ENCODE measurements at regions not wholly inside any gene's neighbourhood (a gene's known extent, or its start where the extent isn't known, plus 50 kb on each side); places are given as distances from the start of the nearest gene placed in this dataset.
"Not testable (repeated sequence)": the region's sequence is repeated elsewhere in the genome, so short reads cannot be mapped to it uniquely, and the experiment has no call there.

GRCh38 chr1:182251561-182251960, 140.0 kb downstream of the GLUL start:
- Histone ChIP-seq H3K9me3 (no peaks in the 10 kb centered on the region), H3K4me3 (no peak overlapping the region), H3K27me3 (no peaks in the 10 kb centered on the region), H3K27ac (no peak overlapping the region), H3K36me3 (no peaks in the 10 kb centered on the region), H3K4me1 (no peaks in the 10 kb centered on the region)
- ATAC-seq, result no peak
- WGBS, 2 donors (ENCODE audit: low coverage in 1 of 2), result 80 to 89% methylated on average over 1 of the region's 1 CpG
- TF ChIP-seq POLR2A (IDR thresholded peaks at IDR 0.05) (no peak), CTCF (IDR thresholded peaks at IDR 0.05) (no peak)

GRCh38 chr1:182249201-182249676, 142.4 kb downstream of the GLUL start:
- TF ChIP-seq EP300 (IDR thresholded peaks at IDR 0.05), result no peak
- no peak for TF ChIP-seq CTCF (IDR thresholded peaks at IDR 0.05)
- no peak for TF ChIP-seq POLR2A (IDR thresholded peaks at IDR 0.05)
- TF ChIP-seq POLR2AphosphoS5 (IDR thresholded peaks at IDR 0.05), result no peak
- H3K36me3 ChIP-seq, result no peaks in the 10 kb centered on the region

GRCh38 chr1:182248721-182249120, 142.9 kb downstream of the GLUL start:
- Histone ChIP-seq H3K27ac (no peak overlapping the region), H3K27me3 (no peaks in the 10 kb centered on the region), H3K4me1 (no peaks in the 10 kb centered on the region), H3K36me3 (no peaks in the 10 kb centered on the region), H3K4me3 (no peak overlapping the region), H3K9me3 (no peaks in the 10 kb centered on the region)
- TF ChIP-seq POLR2A (IDR thresholded peaks at IDR 0.05), result no peak
- WGBS, 2 donors (ENCODE audit: low coverage in 1 of 2), result 70 to 85% methylated on average over 4 to 5 of the region's 5 CpGs
- no peak for ATAC-seq

More at GRCh38 chr1:182249201-182249676, 142.4 kb downstream of the GLUL start:
- no peaks in the 10 kb centered on the region for H3K4me1 ChIP-seq
- no peak overlapping the region for H3K4me3 ChIP-seq
- 39 to 82% methylated on average over 4 to 7 of the region's 15 CpGs for WGBS, 2 donors (ENCODE audit: low coverage in 1 of 2)
- ATAC-seq, result no peak
- no peak overlapping the region for H3K27ac ChIP-seq
- H3K27me3 ChIP-seq, result no peaks in the 10 kb centered on the region
- H3K9me3 ChIP-seq, result no peaks in the 10 kb centered on the region

- not testable (repeated sequence) for H3K27me3 ChIP-seq, H3K9me3 ChIP-seq, H3K36me3 ChIP-seq, H3K27ac ChIP-seq, H3K4me1 ChIP-seq, ATAC-seq, H3K4me3 ChIP-seq
- 94 to 100% methylated on average over 1 to 2 of the region's 2 CpGs for WGBS, 2 donors (ENCODE audit: low coverage in 1 of 2)
Observed at GRCh38 chr1:182247813-182248212, 143.8 kb downstream of the GLUL start.

- 75 to 87% methylated on average over 4 to 5 of the region's 5 CpGs for WGBS, 2 donors (ENCODE audit: low coverage in 1 of 2)
- Histone ChIP-seq H3K4me1 (no peaks in the 10 kb centered on the region), H3K27me3 (no peaks in the 10 kb centered on the region), H3K27ac (no peak overlapping the region), H3K4me3 (no peak overlapping the region), H3K36me3 (no peaks in the 10 kb centered on the region), H3K9me3 (no peaks in the 10 kb centered on the region)
- no peak for ATAC-seq
- TF ChIP-seq EP300 (IDR thresholded peaks at IDR 0.05) (no peak), POLR2A (IDR thresholded peaks at IDR 0.05) (no peak), CTCF (IDR thresholded peaks at IDR 0.05) (no peak), POLR2AphosphoS5 (IDR thresholded peaks at IDR 0.05) (no peak)
Observed at GRCh38 chr1:182246783-182247182, 144.8 kb downstream of the GLUL start.

- Histone ChIP-seq H3K4me1 (no peaks in the 10 kb centered on the region), H3K27me3 (no peaks in the 10 kb centered on the region), H3K36me3 (no peaks in the 10 kb centered on the region), H3K9me3 (no peaks in the 10 kb centered on the region), H3K27ac (no peak overlapping the region), H3K4me3 (no peak overlapping the region)
- no peak for ATAC-seq
- TF ChIP-seq POLR2AphosphoS5 (IDR thresholded peaks at IDR 0.05), result no peak
- TF ChIP-seq EP300 (IDR thresholded peaks at IDR 0.05), result no peak
- TF ChIP-seq CTCF (IDR thresholded peaks at IDR 0.05), result no peak
- no peak for TF ChIP-seq POLR2A (IDR thresholded peaks at IDR 0.05)
- WGBS, 2 donors (ENCODE audit: low coverage in 1 of 2), result 97 to 100% methylated on average over 3 to 4 of the region's 4 CpGs
Observed at GRCh38 chr1:182245040-182245439, 146.6 kb downstream of the GLUL start.
